H9 (cell line): ENCODE measurements at regions not wholly inside any gene's neighbourhood (a gene's known extent, or its start where the extent isn't known, plus 50 kb on each side); places are given as distances from the start of the nearest gene placed in this dataset.

Experiments
- DNase-seq: peaks from one replicate; pipeline ENCODE4 v3.0.0-alpha.2; 2017
- H2AFZ ChIP-seq: one replicate; pipeline ENCODE4 v1.6.1; 2013; ENCODE audit warnings: mild to moderate bottlenecking, low read length, control low read depth, moderate library complexity
- H2AK5ac ChIP-seq: 2 replicates; pipeline ENCODE4 v1.6.1; 2013; ENCODE audit warnings: low read length, control low read depth, mixed read lengths; ENCODE audit not compliant: insufficient read length
- H2BK120ac ChIP-seq: one replicate; pipeline ENCODE4 v1.6.1; 2013; ENCODE audit warnings: low read depth, mild to moderate bottlenecking, low read length, control low read depth, inconsistent platforms; ENCODE audit not compliant: poor library complexity, severe bottlenecking
- H2BK12ac ChIP-seq: 2 replicates; pipeline ENCODE4 v1.6.1; 2013; ENCODE audit warnings: low read length, control low read depth, mixed read lengths, low read depth; ENCODE audit not compliant: insufficient read length
- H2BK15ac ChIP-seq: 2 replicates; pipeline ENCODE4 v1.6.1; 2013; ENCODE audit warnings: low read depth, low read length, control low read depth
- H2BK20ac ChIP-seq: one replicate; pipeline ENCODE4 v1.6.1; 2013; ENCODE audit warnings: low read depth, mild to moderate bottlenecking, low read length, control low read depth, inconsistent platforms; ENCODE audit not compliant: poor library complexity, severe bottlenecking
- H2BK5ac ChIP-seq: 2 replicates; pipeline ENCODE4 v1.6.1; 2013; ENCODE audit warnings: low read length, control low read depth, mixed read lengths; ENCODE audit not compliant: insufficient read length
- H3K14ac ChIP-seq: 2 replicates; pipeline ENCODE4 v1.6.1; 2013; ENCODE audit warnings: low read length, control low read depth; ENCODE audit not compliant: insufficient read depth
- H3K18ac ChIP-seq: 2 replicates; pipeline ENCODE4 v1.6.1; 2013; ENCODE audit warnings: low read depth, mild to moderate bottlenecking, mixed read lengths, low read length, control low read depth; ENCODE audit not compliant: insufficient read length
- H3K23ac ChIP-seq: 2 replicates; pipeline ENCODE4 v1.6.1; 2013; ENCODE audit warnings: low read length, control low read depth, mixed read lengths, low read depth; ENCODE audit not compliant: insufficient read length
- H3K23me2 ChIP-seq: 2 replicates; pipeline ENCODE4 v1.6.1; 2013; ENCODE audit warnings: low read depth, mild to moderate bottlenecking, mixed read lengths, low read length, control low read depth; ENCODE audit not compliant: insufficient read length, poor library complexity, severe bottlenecking
- H3K27ac ChIP-seq: 2 replicates; pipeline ENCODE4 v1.5.1; 2013; ENCODE audit warnings: low read length, control low read depth, mixed read lengths, low read depth; ENCODE audit not compliant: insufficient read length
- H3K27me3 ChIP-seq: 2 replicates; pipeline ENCODE4 v1.6.1; 2013; ENCODE audit warnings: low read length, control low read depth, inconsistent platforms; ENCODE audit not compliant: insufficient read depth
- H3K4ac ChIP-seq: 2 replicates; pipeline ENCODE4 v1.6.1; 2013; ENCODE audit warnings: low read depth, mild to moderate bottlenecking, control low read depth, inconsistent platforms, low read length, moderate library complexity
- H3K4me1 ChIP-seq: 2 replicates; pipeline ENCODE4 v1.6.1; 2013; ENCODE audit warnings: low read length, control low read depth, inconsistent platforms; ENCODE audit not compliant: insufficient read depth
- H3K4me2 ChIP-seq: 2 replicates; pipeline ENCODE4 v1.6.1; 2013; ENCODE audit warnings: low read length, control low read depth, mixed read lengths; ENCODE audit not compliant: insufficient read length, insufficient read depth
- H3K56ac ChIP-seq: 2 replicates; pipeline ENCODE4 v1.6.1; 2013; ENCODE audit warnings: low read depth, mild to moderate bottlenecking, mixed read lengths, low read length, control low read depth; ENCODE audit not compliant: insufficient read length
- H3K79me1 ChIP-seq: 2 replicates; pipeline ENCODE4 v1.6.1; 2013; ENCODE audit warnings: low read depth, mild to moderate bottlenecking, moderate library complexity, low read length, control low read depth, inconsistent platforms; ENCODE audit not compliant: insufficient read depth, poor library complexity, severe bottlenecking
- H3K79me2 ChIP-seq: 2 replicates; pipeline ENCODE4 v1.6.1; 2013; ENCODE audit warnings: low read length, control low read depth, inconsistent platforms; ENCODE audit not compliant: insufficient read depth
- H3K9ac ChIP-seq: 2 replicates; pipeline ENCODE4 v1.6.1; 2013; ENCODE audit warnings: low read length, control low read depth, mixed read lengths; ENCODE audit not compliant: insufficient read length; ENCODE audit errors: extremely low read depth
- H3K9me3 ChIP-seq: one replicate; pipeline ENCODE4 v1.6.1; 2013; ENCODE audit warnings: low read depth, low read length, inconsistent platforms; ENCODE audit not compliant: control insufficient read depth
- H3T11ph ChIP-seq: one replicate; pipeline ENCODE4 v1.6.1; 2013; ENCODE audit warnings: mild to moderate bottlenecking, low read length, control low read depth, inconsistent platforms
- H4K20me1 ChIP-seq: one replicate; pipeline ENCODE4 v1.6.1; 2013; ENCODE audit not compliant: control insufficient read depth, insufficient read length, insufficient read depth
- H4K5ac ChIP-seq: 2 replicates; pipeline ENCODE4 v1.6.1; 2013; ENCODE audit warnings: low read depth, mild to moderate bottlenecking, mixed read lengths, low read length, control low read depth; ENCODE audit not compliant: insufficient read length
- H4K8ac ChIP-seq: replicated peaks from 2 replicates; pipeline ENCODE4 v1.6.1; 2013; ENCODE audit warnings: low read length, control low read depth, mixed read lengths, low read depth; ENCODE audit not compliant: insufficient read length
- H4K91ac ChIP-seq: 2 replicates; pipeline ENCODE4 v1.6.1; 2013; ENCODE audit warnings: low read depth, mild to moderate bottlenecking, moderate library complexity, mixed read lengths, low read length, control low read depth; ENCODE audit not compliant: insufficient read length
- H3K27ac Mint-ChIP-seq, 3 experiments: 2 replicates in 2 of 3; 3 replicates in 1 of 3; pipeline ENCODE4 v1.8.0; 2020 to 2021; ENCODE audit warnings: mixed read lengths in 3 of 3, mild to moderate bottlenecking in 1 of 3, moderate library complexity in 1 of 3
- H3K27me3 Mint-ChIP-seq: 2 replicates; pipeline ENCODE4 v1.8.0; 2021; ENCODE audit warnings: low read depth, mild to moderate bottlenecking, moderate library complexity, mixed read lengths
- H3K36me3 Mint-ChIP-seq, 3 experiments: 2 replicates in 2 of 3; 3 replicates in 1 of 3; pipeline ENCODE4 v1.8.0; 2020 to 2021; ENCODE audit warnings: low read depth in 3 of 3, mixed read lengths in 3 of 3; ENCODE audit not compliant: insufficient read depth in 1 of 3
- H3K4me1 Mint-ChIP-seq, 2 experiments: 2 replicates each; pipeline ENCODE4 v1.8.0; 2020; ENCODE audit warnings: mixed read lengths in 2 of 2
- H3K4me3 Mint-ChIP-seq, 2 experiments: 2 replicates in 1 of 2; 3 replicates in 1 of 2; pipeline ENCODE4 v1.8.0; 2020 to 2021; ENCODE audit warnings: mild to moderate bottlenecking in 2 of 2, mixed read lengths in 2 of 2, moderate library complexity in 1 of 2
- H3K9me3 Mint-ChIP-seq, 2 experiments: 2 replicates in 1 of 2; 3 replicates in 1 of 2; pipeline ENCODE4 v1.8.0; 2020; ENCODE audit warnings: mild to moderate bottlenecking in 2 of 2, mixed read lengths in 2 of 2, moderate library complexity in 1 of 2
- WGBS: extraction: QIAGEN DNeasy Blood & Tissue Kit; methylation state at CpG from one replicate; pipeline ENCODE4 v1.1.7; 2013; ENCODE audit warnings: missing lambda C conversion rate, low lambda C conversion rate, mixed read lengths; ENCODE audit not compliant: insufficient read length; ENCODE audit errors: extremely low coverage; 5-methylcytosine and 5-hydroxymethylcytosine counted together
- TF ChIP-seq, protein P1 (sequence below): fragments of 200-600 bp; sonication (generic); conservative IDR thresholded peaks from 3 replicates; pipeline ENCODE4 v1.8.0; 2021; ENCODE audit warnings: antibody characterized with exemption, mild to moderate bottlenecking

DNA sequence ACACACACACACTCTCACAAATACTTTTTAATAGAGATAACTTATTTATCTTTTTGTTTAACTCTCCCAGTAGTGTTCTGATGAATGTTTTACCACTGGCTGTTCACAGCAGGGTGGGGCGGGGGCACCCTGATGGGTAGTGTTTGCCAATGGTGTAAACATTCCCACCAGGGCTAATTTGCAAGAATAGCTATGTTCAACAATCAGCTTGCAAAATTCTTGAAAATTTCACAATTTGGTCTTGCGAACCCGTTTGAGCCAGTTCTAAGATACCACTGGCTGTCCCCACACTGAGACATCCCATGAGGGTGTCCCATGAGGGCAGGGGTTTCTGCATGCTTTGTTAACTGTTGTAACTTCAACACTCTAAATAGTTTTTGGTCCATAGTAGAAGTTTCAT, 348.5 kb downstream of the CXCL12 start:
- H3K36me3 Mint-ChIP-seq, result 0 out of 7 replicates have a peak, but pooled peaks cover 0 to 1% (median 0%) of the 10 kb centered on the region in 3 experiments
- Histone ChIP-seq H3K79me2 (no peaks in the 10 kb centered on the region), H4K8ac (no peak overlapping the region), H3K23ac (no peak overlapping the region), H3T11ph (no peak overlapping the region), H3K4me2 (no peak overlapping the region), H4K20me1 (no peaks in the 10 kb centered on the region), H2AFZ (no peak overlapping the region), H3K23me2 (no peaks in the 10 kb centered on the region), H3K27ac (no peak overlapping the region), H2BK5ac (no peak overlapping the region), H3K9me3 (no peaks in the 10 kb centered on the region), H3K4ac (no peak overlapping the region), H3K79me1 (no peaks in the 10 kb centered on the region), H3K4me1 (no peaks in the 10 kb centered on the region), H4K5ac (no peak overlapping the region), H2BK12ac (no peak overlapping the region), H3K56ac (no peak overlapping the region), H3K9ac (no peak overlapping the region), H2BK15ac (no peak overlapping the region), H3K27me3 (no peaks in the 10 kb centered on the region), H3K14ac (no peak overlapping the region), H4K91ac (no peak overlapping the region), H2AK5ac (no peak overlapping the region), H2BK120ac (no peak overlapping the region), H3K18ac (no peak overlapping the region), H2BK20ac (no peak overlapping the region)
- WGBS, result no CpG with 5 or more reads among the region's 3 CpGs
- no peak for DNase-seq
- peaks cover 4 to 5% of the 10 kb centered on the region in 2 experiments; a peak in 4 of 5 replicates for H3K9me3 Mint-ChIP-seq
- TF ChIP-seq, protein P1, sequence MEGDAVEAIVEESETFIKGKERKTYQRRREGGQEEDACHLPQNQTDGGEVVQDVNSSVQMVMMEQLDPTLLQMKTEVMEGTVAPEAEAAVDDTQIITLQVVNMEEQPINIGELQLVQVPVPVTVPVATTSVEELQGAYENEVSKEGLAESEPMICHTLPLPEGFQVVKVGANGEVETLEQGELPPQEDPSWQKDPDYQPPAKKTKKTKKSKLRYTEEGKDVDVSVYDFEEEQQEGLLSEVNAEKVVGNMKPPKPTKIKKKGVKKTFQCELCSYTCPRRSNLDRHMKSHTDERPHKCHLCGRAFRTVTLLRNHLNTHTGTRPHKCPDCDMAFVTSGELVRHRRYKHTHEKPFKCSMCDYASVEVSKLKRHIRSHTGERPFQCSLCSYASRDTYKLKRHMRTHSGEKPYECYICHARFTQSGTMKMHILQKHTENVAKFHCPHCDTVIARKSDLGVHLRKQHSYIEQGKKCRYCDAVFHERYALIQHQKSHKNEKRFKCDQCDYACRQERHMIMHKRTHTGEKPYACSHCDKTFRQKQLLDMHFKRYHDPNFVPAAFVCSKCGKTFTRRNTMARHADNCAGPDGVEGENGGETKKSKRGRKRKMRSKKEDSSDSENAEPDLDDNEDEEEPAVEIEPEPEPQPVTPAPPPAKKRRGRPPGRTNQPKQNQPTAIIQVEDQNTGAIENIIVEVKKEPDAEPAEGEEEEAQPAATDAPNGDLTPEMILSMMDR, result no peak
- H3K4me1 Mint-ChIP-seq, result peaks cover 12 to 13% of the 10 kb centered on the region in 2 experiments
- H3K4me3 Mint-ChIP-seq, result no peak overlapping the region
- H3K27ac Mint-ChIP-seq, result no peak overlapping the region
- peaks cover 2% of the 10 kb centered on the region; the same call in 1 of the 2 replicates for H3K27me3 Mint-ChIP-seq
